DMS53 (cell line): ENCODE measurements at regions not wholly inside any gene's neighbourhood (a gene's known extent, or its start where the extent isn't known, plus 50 kb on each side); places are given as distances from the start of the nearest gene placed in this dataset.
"Not testable (repeated sequence)": the region's sequence is repeated elsewhere in the genome, so short reads cannot be mapped to it uniquely, and the experiment has no call there.

Source experiments
- DNase-seq: peaks from one replicate; lab custom pipeline; 2025; lab: John Stamatoyannopoulos, UW

DNA sequence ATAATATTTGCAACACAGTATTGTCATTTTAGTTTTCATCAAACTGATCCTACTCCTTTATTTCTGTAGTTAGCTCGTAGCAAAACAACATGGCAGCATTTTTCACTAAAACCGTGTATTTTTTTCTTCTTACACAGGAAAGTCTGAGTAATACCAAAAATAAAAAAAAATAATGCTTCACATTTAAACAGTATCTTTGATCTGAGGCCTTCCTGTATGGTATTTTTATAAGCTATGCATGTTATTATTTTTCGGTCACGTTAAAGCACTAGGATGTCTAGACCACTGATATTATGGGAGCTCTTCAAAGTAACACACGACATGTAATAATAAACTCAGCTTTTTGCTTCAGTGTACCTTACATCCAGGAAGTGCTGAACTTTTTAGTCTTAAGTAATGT, 94.1 kb upstream of the SRD5A3 start:
- DNase-seq, result no peak

DNA sequence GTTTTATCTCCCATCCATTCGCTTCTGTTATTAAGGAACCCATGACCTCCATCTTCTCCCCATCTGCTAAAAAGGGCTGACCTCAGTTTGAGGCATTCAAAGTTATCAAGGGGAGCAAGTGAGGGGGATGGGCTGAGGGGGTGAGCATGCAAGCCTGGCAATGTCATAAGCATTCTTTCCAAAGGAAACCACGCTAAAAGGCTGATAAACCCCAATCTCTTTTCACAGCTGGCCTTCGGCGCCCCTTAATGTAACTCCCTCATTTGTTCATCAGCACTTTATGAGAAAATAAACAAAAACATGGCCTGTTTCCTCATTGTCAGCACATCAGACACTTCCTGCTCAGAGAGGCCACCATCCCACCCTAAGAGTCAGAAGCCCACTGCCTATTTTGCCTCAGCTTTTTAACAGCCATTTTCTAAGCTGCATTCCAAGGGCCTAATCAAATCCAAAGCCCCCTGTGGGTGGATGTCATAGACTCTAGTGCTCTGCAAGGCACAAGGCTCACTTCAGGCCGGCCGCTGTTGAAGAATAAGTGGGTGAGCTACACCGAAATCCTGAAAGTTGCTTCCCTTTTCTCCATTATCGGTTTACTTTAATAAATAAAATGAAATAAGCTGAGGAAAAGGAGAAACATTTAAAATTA, 92.0 kb upstream of the SRD5A3 start:
- no peak for DNase-seq

DNA sequence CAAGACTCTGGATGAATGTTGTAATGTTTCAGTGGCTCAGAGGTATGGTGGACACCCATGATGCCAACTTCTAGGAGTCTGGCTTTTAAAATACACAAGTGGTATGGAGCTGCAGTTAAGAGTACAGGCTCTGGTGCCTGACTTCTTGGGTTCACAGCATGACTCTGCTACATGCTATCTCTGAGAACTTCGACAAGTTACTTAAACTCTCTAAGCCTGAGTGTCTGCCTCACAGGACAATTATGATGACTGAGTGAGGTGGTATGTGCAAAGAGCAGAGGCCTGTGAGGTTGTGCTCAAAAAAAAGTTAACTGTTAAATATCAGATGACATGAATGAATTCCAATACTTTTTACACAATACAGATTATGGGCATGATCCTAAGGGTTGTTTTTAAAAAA, 90.9 kb upstream of the SRD5A3 start:
- DNase-seq, result no peak

DNA sequence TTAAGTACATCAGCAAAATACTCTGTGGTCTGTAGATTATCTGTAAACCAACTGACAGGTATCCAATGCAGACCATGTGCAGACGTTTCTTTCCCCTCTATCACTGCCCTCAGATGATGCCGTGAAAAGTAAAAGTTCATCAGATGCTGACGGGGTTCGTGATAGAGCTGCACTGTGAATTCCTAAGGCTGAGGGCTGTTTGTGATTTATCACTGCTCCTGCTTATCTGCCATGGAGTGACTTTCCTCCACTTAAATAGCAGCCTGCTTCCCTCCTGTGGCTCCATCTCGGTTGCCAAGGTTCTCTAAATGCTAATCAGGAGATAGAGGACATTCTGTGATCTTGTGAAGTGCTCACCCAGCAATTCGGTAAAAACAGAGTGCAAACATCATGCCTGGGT, 89.3 kb upstream of the SRD5A3 start:
- no peak for DNase-seq

DNA sequence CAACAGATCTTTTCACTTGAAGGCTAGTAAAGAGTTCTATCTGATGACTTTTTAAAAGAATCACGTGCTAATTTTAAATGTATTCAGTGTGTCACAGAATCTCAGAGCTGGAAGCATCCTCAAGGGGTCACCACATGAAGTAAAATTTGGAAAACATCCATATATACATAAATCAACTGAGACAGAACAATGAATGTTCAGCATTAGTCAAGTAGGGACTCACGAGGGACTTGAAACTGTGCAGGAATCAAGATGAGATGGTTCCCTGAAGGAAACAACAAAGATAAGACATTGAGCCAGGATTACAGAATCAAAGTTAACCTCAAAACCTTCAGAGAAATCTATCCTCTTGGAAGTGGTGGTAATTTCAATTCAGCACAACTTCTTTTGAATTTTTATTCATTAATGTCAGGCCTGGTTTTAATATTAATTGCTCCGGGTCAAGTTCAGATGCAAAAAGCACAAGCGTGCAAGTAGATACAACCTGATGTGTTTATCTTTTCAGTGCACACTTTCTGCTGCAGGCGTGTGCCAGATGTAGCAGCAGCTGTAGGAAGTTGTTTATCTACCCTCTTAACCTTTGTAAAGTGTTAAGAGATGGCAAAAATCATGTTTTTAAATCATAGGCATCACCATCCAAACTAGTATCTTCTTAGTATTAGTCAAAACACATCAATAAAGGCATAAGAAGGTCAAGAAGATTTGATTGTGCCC, 87.7 kb upstream of the SRD5A3 start:
- no peak for DNase-seq

DNA sequence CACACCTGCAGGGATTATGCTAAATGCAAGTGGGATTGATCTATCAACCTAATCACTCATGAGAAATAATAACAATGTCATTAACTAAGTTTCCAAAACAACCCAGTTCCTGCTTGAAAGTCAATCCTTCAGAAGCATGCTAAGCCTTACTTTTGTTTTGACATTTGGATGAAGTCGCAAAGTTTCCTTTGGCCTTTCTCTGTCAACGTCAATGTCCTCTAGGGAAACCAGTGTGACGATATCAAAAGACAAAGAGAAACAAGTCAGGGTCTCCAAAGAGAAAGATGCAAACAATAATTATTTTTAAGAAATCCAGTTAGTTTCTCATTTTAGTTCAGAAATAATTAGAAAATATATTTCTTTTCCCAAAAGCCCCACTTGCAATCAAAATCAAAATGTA, 86.7 kb upstream of the SRD5A3 start:
- DNase-seq, result no peak

DNA sequence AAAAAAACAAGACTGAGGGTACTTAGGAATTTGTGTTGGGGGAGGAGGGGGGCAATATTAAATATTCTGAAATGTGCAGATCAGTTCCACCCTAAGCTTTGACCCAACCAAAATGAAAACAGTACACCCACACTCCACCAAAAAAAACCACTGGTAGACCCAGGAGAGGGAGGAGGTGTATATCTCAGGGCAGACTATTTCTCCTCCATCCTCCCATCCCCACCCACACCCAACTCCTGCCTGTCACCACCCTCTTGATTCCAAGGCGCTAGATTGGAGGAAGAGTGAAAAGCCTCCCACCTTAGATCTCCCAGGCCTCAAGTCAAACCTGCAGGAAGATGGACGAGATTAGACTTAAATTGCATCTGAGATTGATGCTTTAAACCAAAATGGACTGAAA, 76.6 kb upstream of the SRD5A3 start:
- no peak for DNase-seq

DNA sequence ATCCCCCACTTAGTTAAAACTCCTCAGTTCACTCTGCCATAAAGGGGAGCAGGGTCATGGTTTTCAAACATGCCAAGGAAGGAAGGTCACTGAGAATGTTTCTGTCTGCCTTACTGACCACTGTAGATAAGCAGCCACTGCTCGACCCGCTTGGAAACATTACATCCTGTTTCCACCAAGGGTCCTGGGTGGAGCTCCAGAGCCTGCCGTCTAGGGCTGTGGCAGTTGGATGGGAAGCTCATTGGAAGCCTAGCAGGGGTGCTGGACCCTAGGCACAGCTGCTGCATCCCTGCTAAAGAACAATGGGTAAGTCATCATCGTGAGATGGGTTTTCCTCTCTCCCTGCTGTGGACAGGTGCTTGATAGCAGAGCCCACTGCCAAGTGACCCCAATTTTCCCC, 76.0 kb upstream of the SRD5A3 start:
- no peak for DNase-seq

DNA sequence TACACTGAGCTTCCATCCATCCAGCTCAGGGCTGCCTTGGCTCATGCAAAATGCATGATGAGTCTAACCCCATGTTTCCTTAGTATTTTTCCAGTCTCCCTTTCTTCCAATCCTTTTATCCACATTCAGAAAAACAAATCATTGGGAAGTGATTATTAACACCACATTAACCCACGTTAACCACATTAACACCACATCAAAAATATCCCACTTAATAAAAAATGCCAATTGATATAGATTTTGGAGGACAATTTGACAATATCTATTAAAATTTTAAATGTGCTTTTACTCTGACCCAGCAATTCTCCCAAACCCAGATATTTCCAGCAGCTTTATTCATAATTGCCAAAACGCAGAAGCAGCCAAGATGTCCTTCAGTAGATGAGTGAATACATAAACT, 75.6 kb upstream of the SRD5A3 start:
- no peak for DNase-seq

DNA sequence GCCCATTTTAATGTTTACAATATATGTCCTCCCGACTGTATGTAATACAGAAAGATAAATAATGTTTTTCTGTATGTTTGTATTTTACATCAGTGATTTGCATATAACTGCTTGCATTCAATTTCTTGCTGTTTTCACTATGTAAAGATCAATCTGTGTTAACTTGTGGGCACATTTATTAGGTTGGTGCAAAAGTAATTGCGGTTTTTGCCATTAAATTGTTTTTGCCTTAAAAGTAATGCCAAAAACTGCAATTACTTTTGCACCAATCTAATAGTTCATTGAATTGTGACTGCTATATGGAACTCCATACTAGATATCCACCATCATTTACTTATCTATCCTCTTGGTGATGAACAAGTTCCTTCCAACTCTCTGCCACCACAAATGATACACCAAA, 73.9 kb upstream of the SRD5A3 start:
- DNase-seq, result no peak

DNA sequence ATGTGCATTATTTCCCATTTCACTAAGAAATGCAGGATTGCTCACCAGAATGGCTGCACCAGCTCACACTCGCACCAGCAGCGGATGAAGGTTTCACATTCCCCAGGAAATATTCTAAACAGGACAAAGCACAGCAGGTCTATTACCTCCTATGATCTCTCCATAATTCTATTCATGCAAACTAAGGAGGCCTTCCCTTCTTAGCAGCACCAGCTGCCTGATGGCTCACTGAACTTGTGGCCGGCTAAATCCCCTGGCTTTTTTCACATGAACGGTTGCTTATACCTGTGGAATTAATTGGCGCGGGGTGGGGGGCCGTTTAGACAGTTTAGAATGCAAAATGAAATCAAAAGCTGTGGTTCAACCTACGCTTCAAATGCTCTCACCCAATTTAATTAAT, 73.5 kb upstream of the SRD5A3 start:
- DNase-seq, result no peak

DNA sequence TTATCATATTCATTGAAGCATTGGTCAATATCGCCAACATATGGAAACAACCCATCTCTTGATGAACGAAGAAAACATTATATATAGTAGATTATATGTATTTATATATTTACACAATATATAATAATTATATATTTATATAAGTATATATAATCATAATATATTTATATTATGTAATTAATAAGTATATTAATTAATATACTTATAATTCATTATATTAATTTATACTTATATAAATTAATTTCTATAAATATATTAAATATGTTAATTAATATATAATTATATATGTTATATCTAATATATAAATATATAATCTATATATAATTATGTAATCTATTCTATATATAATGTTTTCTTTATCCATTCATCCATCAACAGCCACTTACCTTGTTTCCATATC, 69.0 kb upstream of the SRD5A3 start:
- DNase-seq, result no peak

DNA sequence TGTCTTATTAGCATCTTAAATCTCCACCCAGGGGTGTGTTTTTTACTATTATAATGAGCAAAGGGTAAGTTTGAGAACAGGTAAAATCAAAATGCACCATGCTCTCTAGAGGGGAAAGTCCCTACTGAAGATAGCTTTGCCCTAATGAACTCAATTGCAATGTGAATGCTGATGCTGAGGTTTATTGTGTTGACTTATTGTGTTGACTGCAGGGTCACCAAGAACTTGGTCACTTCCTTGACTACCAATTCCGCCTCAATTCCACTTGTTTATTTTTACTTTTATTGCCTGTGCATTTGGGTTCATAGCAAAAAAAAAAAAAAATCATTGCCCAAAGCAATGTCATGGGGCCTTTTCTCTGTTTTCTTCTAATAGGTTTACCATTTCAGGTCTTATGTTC, 67.7 kb upstream of the SRD5A3 start:
- DNase-seq, result no peak

DNA sequence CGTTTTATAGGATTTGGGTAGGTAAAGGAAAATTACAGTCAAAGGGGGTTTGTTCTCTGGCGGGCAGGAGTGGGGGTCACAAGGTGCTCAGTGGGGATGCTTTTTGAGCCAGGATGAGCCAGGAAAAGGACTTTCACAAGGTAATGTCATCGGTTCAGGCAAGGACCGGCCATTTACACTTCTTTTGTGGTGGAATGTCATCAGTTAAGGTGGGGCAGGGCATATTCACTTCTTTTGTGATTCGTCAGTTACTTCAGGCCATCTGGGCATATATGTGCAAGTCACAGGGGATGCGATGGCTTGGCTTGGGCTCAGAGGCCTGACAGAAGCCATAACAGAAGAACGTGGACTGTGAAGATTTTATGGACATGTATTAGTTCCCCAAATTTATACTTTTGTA, 65.6 kb upstream of the SRD5A3 start:
- not testable (repeated sequence) for DNase-seq

DNA sequence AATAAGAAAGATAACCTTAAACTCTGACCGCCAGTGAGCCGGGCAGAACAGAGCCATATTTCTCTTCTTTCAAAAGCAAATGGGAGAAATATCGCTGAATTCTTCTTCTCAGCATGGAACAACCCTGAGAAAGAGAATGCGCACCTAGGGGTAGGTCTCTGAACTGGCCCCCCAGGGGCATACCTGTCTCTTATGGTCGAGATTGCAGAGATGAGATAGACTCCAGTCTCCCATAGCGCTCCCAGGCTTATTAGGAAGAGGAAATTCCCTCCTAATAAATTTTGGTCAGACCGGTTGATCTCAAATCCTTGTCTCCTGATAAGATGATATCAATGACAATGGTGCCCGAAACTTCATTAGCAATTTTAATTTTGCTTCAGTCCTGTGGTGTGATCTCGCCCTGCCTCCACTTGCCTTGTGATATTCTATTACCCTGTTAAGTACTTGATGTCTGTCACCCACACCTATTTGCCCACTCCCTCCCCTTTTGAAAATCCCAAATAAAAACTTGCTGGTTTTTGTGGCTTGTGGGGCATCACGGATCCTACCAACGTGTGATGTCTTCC, 64.8 kb upstream of the SRD5A3 start:
- DNase-seq, result not testable (repeated sequence)

DNA sequence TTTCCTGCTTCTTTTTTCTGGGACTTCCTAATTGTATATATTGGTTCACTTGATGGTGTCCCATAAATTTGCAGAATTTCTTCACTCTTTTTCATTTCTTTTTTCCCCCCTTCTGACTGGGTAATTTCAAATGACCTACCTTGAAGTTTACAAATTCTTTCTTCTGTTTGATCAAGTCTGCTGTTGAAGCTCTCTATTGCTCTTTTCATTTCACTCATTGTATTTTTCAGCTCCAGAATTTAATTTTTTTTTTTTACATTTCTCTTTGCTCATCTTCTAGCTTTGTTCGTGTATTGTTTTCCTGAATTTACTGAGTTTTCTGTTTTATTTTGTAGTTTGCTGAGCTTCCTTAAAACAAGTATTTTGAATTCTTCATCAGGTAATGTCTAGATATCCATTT, 61.7 kb upstream of the SRD5A3 start:
- DNase-seq, result no peak

DNA sequence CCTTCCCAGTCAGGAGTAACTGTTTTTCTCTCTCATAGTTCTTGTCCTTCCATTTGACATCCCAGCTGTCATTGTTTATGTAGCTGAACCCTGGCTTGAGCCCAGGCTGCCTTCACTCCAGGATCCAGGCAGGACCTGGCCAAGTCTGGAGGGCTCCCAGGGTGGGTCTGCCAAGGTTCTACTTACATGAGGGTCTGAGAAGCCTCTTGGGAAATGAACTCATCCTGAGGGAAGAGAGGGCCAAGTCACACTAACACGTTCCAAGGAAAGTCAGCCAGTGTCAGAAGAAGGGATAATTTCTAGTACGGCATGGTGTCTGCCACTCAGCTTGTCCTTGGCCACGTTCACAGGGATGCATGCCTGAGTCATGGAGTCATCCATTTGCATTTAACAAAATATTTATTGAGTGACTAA, 54.8 kb upstream of the SRD5A3 start:
- DNase-seq, result no peak

DNA sequence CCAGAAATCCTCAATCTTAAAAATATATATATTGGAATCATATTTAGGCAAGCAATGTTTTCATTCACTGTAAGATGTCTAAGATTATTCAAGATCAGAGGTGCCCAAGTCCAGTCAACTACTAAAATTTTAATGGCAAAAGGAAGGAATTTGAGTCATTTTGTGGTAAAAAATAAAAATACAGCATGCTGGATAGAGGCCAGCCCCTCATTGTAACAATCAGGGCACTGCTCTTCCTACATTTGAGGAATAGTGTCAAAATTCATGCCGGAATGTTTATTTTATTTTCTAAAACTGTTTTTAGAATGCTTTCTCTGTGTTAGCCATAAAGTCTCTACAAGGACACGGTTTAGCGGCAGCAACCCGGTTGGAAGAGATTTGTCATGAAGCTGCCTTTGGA, 49.9 kb upstream of the SRD5A3 start:
- no peak for DNase-seq
